ENCODE measurements at regions not wholly inside any gene's neighbourhood (a gene's known extent, or its start where the extent isn't known, plus 50 kb on each side); places are given as distances from the start of the nearest gene placed in this dataset.

DNA sequence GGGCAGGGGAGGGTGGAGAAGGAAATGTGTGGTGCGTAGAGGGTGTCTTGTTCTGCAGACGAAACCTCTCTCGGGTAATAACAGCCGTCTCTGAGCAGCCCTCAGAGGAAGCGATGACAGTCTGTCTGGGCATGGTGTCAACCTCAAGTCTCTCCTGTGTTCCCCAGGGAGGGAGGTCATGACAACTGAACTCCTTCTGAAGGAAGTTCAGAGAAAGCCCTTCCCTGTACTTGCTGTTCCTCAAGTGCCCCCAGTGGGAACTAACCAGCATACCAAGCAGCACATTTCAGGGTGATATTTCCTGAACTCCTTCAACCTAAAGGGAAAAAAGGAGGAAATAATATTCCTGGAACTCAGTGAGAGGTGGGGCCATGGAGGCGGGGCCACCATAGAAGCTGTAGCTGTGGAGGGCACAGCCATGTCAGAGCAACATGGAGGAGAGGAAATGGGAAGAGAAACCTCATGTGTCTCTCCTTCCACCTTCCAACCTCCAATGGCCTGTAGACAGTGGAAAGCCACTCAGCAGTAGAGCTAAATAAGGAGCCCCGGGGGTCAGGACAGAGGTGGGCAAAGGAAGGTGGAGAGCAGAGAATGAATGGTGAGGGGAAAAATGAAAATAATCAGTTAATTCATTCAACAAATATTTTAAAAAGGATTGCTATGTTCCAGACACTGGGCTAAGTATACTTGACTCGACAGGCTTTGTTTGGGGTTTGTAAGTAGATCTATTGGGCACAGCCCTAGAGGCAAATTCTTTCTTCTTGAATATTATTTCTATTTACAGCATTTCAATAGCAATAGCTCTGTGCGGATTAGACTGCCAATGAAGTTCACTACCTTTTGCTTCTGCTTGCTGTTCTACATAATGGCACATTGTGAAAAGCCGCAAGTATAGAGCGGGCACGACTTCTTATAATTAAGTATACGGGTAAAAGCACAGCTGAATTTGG, 61.0 kb upstream of the AOAH start (continued):
- TF ChIP-seq, protein P1, sequence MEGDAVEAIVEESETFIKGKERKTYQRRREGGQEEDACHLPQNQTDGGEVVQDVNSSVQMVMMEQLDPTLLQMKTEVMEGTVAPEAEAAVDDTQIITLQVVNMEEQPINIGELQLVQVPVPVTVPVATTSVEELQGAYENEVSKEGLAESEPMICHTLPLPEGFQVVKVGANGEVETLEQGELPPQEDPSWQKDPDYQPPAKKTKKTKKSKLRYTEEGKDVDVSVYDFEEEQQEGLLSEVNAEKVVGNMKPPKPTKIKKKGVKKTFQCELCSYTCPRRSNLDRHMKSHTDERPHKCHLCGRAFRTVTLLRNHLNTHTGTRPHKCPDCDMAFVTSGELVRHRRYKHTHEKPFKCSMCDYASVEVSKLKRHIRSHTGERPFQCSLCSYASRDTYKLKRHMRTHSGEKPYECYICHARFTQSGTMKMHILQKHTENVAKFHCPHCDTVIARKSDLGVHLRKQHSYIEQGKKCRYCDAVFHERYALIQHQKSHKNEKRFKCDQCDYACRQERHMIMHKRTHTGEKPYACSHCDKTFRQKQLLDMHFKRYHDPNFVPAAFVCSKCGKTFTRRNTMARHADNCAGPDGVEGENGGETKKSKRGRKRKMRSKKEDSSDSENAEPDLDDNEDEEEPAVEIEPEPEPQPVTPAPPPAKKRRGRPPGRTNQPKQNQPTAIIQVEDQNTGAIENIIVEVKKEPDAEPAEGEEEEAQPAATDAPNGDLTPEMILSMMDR (conservative IDR thresholded peaks at IDR 0.05; ENCODE audit: low read depth, low read length), result no peak

DNA sequence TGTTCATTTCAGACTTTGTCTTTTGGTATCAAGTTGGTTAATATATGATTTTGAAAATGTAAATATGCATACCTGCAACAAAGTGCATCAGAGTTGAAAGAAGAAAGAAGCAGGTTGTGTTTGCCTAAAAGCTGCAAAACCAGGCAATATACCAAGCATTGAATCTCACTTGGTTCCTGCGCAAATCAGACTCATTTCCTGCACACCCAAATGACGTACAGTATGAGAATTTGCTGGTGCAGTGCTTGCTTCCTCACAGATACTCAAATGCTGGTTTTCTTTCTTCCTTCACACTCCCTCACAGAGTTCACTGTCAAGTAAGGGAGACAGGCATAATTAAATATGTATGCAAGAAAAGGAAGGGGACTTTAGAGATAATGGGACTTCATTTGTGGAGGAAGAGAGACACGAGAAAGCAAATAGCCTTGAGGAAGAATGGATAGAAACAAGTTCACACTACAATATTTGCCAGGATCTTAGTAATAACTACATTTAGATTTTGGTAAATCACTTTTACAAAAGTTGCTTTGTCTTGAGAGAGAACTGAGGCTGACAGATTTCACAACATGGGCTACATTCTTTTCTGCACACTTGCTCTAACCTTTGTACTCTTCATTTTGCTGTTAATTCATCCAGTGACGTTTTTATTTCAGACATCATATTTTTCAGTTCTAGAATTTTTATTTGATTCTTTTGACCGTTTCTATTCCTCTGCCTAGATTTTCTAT, 56.9 kb upstream of the AOAH start:
- Histone ChIP-seq H4K91ac (ENCODE audit: insufficient read depth, low read depth, low read length) (no peak overlapping the region), H3K9me1 (ENCODE audit: insufficient read depth, low read length) (no peaks in the 10 kb centered on the region), H3K27me3 (ENCODE audit: control insufficient read depth, insufficient read depth, low read length) (no peaks in the 10 kb centered on the region), H2BK5ac (ENCODE audit: low read depth, low read length, poor library complexity, severe bottlenecking) (no peak overlapping the region), H3K4ac (ENCODE audit: low read depth, low read length) (no peak overlapping the region), H4K5ac (ENCODE audit: low read depth, low read length) (no peak overlapping the region), H3K4me1 (ENCODE audit: control insufficient read depth, insufficient read depth, low read length) (no peaks in the 10 kb centered on the region), H2BK20ac (ENCODE audit: low read depth, low read length) (no peak overlapping the region), H3K9me3 (ENCODE audit: control insufficient read depth, insufficient read depth, low read length) (no peaks in the 10 kb centered on the region), H3K9ac (ENCODE audit: low read depth, low read length) (no peak overlapping the region), H2AK9ac (replicated peaks; ENCODE audit: low read depth, low read length, poor library complexity) (no peak overlapping the region), H3K23ac (ENCODE audit: low read depth, low read length) (no peak overlapping the region), H4K20me1 (ENCODE audit: insufficient read depth, low read length) (no peaks in the 10 kb centered on the region), H3K14ac (replicated peaks; ENCODE audit: low read depth, low read length) (no peak overlapping the region), H3K79me1 (ENCODE audit: low read depth in 1 of 2, low read length in 2 of 2) (no peaks in the 10 kb centered on the region), H2AFZ (replicated peaks; ENCODE audit: low read length, poor library complexity) (no peak overlapping the region), H3K56ac (ENCODE audit: extremely low read depth, insufficient read depth, low read length) (no peak overlapping the region), H2AK5ac (ENCODE audit: low read depth, low read length) (no peak overlapping the region), H4K8ac (ENCODE audit: low read depth in 2 of 2, low read length in 2 of 2) (no peak overlapping the region), H2BK120ac (ENCODE audit: low read depth, low read length) (no peak overlapping the region), H3K27ac (ENCODE audit: insufficient read depth, low read length) (no peak overlapping the region), H2BK15ac (ENCODE audit: low read depth, low read length) (no peak overlapping the region), H3K18ac (ENCODE audit: low read depth, low read length) (no peak overlapping the region), H3K36me3 (ENCODE audit: control insufficient read depth, insufficient read depth, low read length) (no peaks in the 10 kb centered on the region), H3K4me3 (ENCODE audit: insufficient read depth, low read depth, low read length) (no peak overlapping the region), H3K4me2 (ENCODE audit: low read depth, low read length) (no peak overlapping the region)
- ChIA-PET CTCF (no interaction called here), POLR2A (ENCODE audit: unreplicated experiment) (no interaction called here)
- intact Hi-C loops (cut with micrococcal nuclease), result no loop called here
- TF ChIP-seq, protein P1 (conservative IDR thresholded peaks at IDR 0.05; ENCODE audit: low read depth, low read length), result no peak
- no peak for TF ChIP-seq RCOR1 (IDR thresholded peaks at IDR 0.05; ENCODE audit: insufficient replicate concordance, low read length)
- no TSS peak for BruUV-seq (replicated peaks)
- dilution Hi-C loops (cut with HindIII; ENCODE audit: low sequenced_read_pairs, unreplicated experiment), result no loop called here
- no CpG with 5 or more reads among the region's 5 CpGs for WGBS, 2 experiments (ENCODE audit: extremely low coverage in 2 of 2, insufficient read length in 1 of 2)
- ATAC-seq (ENCODE audit: low read depth), result no peak
- in situ Hi-C loops (cut with MboI; ENCODE audit: low sequenced_read_pairs), result no loop called here
- DNase-seq, result no peak
